ENCODE measurements at regions not wholly inside any gene's neighbourhood (a gene's known extent, or its start where the extent isn't known, plus 50 kb on each side); places are given as distances from the start of the nearest gene placed in this dataset.

DNA sequence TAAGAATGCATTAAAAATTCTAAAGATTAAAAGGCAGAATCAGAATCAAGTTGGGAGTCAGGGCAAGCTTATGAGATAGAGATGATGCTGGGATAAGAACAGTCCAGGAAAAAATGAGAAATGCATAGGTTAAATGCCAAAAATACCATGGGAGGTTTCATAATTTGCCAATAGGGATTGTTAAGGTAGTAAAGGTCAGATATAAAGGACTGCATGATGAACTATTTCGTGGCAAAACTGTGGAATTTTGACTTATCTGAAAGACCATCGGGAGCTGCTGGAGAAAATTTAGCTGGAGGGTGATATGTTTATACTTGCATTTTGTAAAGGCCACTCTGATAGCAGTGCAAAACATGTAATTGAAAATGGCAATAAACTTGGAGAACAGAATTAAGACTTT lies 1872.8 kb upstream of the ACO1 start:
- intact Hi-C loops (cut with DNase I): no loop called here
- Histone ChIP-seq H3K27ac (no peak overlapping the region), H3K4me1 (no peaks in the 10 kb centered on the region), H3K36me3 (no peaks in the 10 kb centered on the region), H3K9me3 (no peaks in the 10 kb centered on the region), H3K4me3 (no peak overlapping the region), H3K27me3 (no peaks in the 10 kb centered on the region)
- ATAC-seq: no peak
- TF ChIP-seq, protein P1, sequence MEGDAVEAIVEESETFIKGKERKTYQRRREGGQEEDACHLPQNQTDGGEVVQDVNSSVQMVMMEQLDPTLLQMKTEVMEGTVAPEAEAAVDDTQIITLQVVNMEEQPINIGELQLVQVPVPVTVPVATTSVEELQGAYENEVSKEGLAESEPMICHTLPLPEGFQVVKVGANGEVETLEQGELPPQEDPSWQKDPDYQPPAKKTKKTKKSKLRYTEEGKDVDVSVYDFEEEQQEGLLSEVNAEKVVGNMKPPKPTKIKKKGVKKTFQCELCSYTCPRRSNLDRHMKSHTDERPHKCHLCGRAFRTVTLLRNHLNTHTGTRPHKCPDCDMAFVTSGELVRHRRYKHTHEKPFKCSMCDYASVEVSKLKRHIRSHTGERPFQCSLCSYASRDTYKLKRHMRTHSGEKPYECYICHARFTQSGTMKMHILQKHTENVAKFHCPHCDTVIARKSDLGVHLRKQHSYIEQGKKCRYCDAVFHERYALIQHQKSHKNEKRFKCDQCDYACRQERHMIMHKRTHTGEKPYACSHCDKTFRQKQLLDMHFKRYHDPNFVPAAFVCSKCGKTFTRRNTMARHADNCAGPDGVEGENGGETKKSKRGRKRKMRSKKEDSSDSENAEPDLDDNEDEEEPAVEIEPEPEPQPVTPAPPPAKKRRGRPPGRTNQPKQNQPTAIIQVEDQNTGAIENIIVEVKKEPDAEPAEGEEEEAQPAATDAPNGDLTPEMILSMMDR (IDR thresholded peaks at IDR 0.05): no peak
- no peak for DNase-seq

DNA sequence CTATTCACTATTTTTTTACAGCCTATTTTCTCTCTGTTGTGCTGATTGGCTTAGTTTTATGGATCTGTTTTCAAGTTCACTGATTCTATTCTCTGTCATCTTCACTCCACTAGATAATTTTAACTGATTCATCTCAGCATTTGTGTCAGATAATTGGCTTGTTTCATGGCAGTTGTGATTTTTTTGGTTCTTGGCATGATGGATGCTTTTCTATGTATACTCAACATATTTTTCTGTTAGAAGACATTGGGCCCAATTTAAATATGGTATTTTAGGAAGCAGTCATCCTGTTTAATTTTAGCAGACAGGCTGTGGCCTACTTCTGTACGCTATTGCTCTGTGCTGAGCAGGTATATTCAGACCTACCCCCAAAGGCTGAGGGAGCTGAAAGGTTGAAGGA lies 1865.3 kb upstream of the ACO1 start:
- Histone ChIP-seq H3K36me3 (no peaks in the 10 kb centered on the region), H3K9me3 (no peaks in the 10 kb centered on the region), H3K4me3 (no peak overlapping the region), H3K4me1 (no peaks in the 10 kb centered on the region), H3K27me3 (no peaks in the 10 kb centered on the region), H3K27ac (no peak overlapping the region)
- ATAC-seq (no peak), DNase-seq (no peak)
- TF ChIP-seq, protein P1 (IDR thresholded peaks at IDR 0.05): no peak
- intact Hi-C loops (cut with DNase I): no loop called here

DNA sequence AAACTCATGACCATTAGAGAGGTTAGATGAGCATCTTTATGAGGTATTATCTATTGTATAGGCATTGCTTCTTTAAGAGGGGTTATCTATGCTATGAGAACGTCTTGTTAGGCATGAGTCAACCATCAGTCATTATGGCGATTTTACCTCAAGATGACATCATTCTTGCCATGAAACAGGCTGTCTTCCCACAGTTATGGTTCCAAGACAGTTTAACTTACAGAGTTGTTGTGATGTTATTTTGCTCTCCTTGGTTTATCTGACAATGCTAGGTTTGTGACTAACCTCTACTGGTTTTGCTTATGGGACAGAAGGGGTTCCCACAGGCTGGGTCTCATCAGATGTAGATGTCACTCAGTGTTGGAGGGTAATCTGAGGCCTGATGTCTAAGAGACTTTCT lies 1864.7 kb upstream of the ACO1 start:
- no peak for ATAC-seq
- intact Hi-C loops (cut with DNase I): no loop called here

DNA sequence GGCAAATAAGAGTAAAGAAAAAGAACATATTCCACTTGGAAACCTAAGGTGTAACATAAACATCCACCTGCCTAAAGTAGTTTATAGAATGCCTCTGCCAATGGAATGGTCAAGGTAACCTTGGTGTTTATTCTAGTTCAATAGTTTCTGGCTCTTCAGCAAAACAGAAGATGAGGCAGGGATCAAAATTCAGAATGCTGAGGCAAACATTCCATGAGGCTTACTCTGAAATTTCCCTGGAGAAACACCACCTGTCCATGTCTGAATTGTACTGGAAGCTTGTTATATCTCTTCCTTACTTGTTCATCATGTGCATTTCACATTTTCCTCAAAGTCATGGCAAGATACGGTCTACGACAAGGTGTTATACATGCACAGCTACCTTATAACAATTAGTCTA lies 1862.4 kb upstream of the ACO1 start:
- no peak for ATAC-seq
- no peaks in the 10 kb centered on the region for H3K27me3 ChIP-seq
- no peaks in the 10 kb centered on the region for H3K36me3 ChIP-seq
- no peak overlapping the region for H3K27ac ChIP-seq
- no peaks in the 10 kb centered on the region for H3K9me3 ChIP-seq
- H3K4me3 ChIP-seq: no peak overlapping the region
- intact Hi-C loops (cut with DNase I): no loop called here
- no peak for DNase-seq
- H3K4me1 ChIP-seq: no peaks in the 10 kb centered on the region
- TF ChIP-seq, protein P1 (IDR thresholded peaks at IDR 0.05): no peak

More for the DNA sequence above, 1864.7 kb upstream of the ACO1 start:
- no peak for DNase-seq
- Histone ChIP-seq H3K9me3 (no peaks in the 10 kb centered on the region), H3K4me1 (no peaks in the 10 kb centered on the region), H3K36me3 (no peaks in the 10 kb centered on the region), H3K4me3 (no peak overlapping the region), H3K27ac (no peak overlapping the region), H3K27me3 (no peaks in the 10 kb centered on the region)
- TF ChIP-seq, protein P1 (IDR thresholded peaks at IDR 0.05): no peak

DNA sequence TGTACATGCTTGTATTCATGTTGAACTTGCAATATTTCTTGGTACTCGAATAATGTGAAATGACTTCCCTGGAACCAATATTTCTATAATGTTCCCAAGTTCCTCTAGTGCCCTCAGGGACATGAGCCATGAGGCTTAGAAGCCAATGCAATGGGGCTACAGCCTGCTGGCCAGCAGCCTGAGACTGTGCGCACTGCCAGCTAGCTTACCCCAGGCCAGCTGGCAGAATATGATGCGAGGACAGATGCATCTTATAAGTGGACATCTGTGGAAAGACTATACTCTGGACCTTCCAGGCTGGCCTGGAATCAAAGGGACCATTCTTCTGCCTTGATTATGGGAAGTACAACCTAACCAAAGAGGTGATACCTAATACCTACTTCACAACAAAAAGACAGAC lies 1862.0 kb upstream of the ACO1 start:
- no peak overlapping the region for H3K4me3 ChIP-seq
- H3K27me3 ChIP-seq: no peaks in the 10 kb centered on the region
- DNase-seq: no peak
- TF ChIP-seq, protein P1 (IDR thresholded peaks at IDR 0.05): no peak
- no peak overlapping the region for H3K27ac ChIP-seq
- intact Hi-C loops (cut with DNase I): no loop called here
- H3K9me3 ChIP-seq: no peaks in the 10 kb centered on the region
- H3K36me3 ChIP-seq: no peaks in the 10 kb centered on the region
- no peaks in the 10 kb centered on the region for H3K4me1 ChIP-seq
- ATAC-seq: no peak

DNA sequence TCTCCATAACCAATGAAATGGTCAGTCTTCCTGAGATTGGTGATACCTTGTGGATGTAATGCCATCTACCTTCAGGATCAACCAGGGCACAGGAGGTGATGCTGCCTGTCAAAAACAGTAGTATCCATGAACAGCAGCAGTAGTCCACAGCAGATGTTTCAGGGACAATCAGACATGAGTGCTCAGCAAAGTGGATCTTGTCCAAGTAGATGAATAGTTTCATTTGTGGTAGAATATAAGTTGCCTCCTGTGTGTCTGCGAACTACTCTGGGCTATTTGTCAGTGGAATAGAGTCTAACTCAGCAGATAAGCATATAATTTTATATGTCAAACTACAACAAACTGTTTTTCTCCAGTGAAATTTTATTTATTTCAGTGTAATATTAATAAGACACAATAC lies 1860.1 kb upstream of the ACO1 start:
- Histone ChIP-seq H3K9me3 (no peaks in the 10 kb centered on the region), H3K27me3 (no peaks in the 10 kb centered on the region), H3K4me3 (no peak overlapping the region), H3K27ac (no peak overlapping the region), H3K36me3 (no peaks in the 10 kb centered on the region), H3K4me1 (no peaks in the 10 kb centered on the region)
- no peak for DNase-seq
- TF ChIP-seq, protein P1 (IDR thresholded peaks at IDR 0.05): no peak
- intact Hi-C loops (cut with DNase I): no loop called here
- no peak for ATAC-seq
